ENCODE measurements at regions not wholly inside any gene's neighbourhood (a gene's known extent, or its start where the extent isn't known, plus 50 kb on each side); places are given as distances from the start of the nearest gene placed in this dataset.

DNA sequence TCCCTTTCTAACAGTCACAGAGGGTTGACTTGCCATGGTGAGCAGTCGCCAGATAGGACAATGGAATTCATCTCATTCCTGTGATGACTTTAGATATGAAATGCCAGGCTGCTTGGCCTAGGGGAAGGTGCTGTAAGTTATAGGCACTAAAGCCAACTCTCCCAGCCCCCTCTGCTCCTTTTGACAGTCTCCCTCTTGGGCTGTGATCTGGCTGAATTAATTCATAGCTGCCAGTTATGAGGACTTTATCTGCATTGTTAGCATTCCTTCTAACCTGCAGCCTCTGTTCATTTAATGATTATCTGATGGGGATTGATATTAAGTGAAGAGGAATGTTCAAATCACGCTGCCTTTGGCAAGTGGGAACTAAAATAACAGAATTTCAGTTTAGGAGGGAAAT lies 427.1 kb upstream of the RASGRP1 start:
- Mint-ChIP-seq H3K9me3 (no peaks in the 10 kb centered on the region), H3K27me3 (ENCODE audit: low read depth in 3 of 3) (peaks cover 0 to 6% (median 2%) of the 10 kb centered on the region in 3 donors), H3K4me3 (no peak overlapping the region), H3K27ac (no peak overlapping the region), H3K4me1 (no peaks in the 10 kb centered on the region), H3K36me3 (no peaks in the 10 kb centered on the region)
- Histone ChIP-seq H3K4me1 (ENCODE audit: control insufficient read depth in 1 of 2, insufficient read depth in 2 of 2, low read length in 2 of 2) (no peaks in the 10 kb centered on the region), H3K27me3 (ENCODE audit: control insufficient read depth in 2 of 2, insufficient read depth in 2 of 2, low read length in 2 of 2) (no peaks in the 10 kb centered on the region), H3K4me2 (replicated peaks; ENCODE audit: extremely low read depth, low read length, poor library complexity, severe bottlenecking) (no peak overlapping the region), H3K9ac (ENCODE audit: insufficient read depth, low read length, poor library complexity, severe bottlenecking) (no peak overlapping the region), H3K27ac (ENCODE audit: low read depth in 1 of 2, low read length in 2 of 2) (no peak overlapping the region), H3K9me3 (replicated peaks in 1 of 2; ENCODE audit: control insufficient read depth in 1 of 2, insufficient read depth in 1 of 2, low read length in 2 of 2) (no peaks in the 10 kb centered on the region), H3K79me2 (ENCODE audit: insufficient read depth, low read length) (no peaks in the 10 kb centered on the region), H3K36me3 (replicated peaks in 1 of 2; ENCODE audit: control insufficient read depth in 1 of 2, insufficient read depth in 2 of 2, low read length in 2 of 2) (no peaks in the 10 kb centered on the region), H2AFZ (ENCODE audit: insufficient read depth, low read depth, low read length, poor library complexity, severe bottlenecking) (no peak overlapping the region), H3K4me3 (replicated peaks in 1 of 3; ENCODE audit: low read depth in 2 of 3, low read length in 3 of 3) (no peak overlapping the region), H4K20me1 (ENCODE audit: insufficient read depth, low read length) (no peaks in the 10 kb centered on the region)
- WGBS (ENCODE audit: insufficient coverage) = no CpG with 5 or more reads among the region's 2 CpGs
- intact Hi-C loops (cut with micrococcal nuclease) = no loop called here
- DNase-seq = no peak
- no peak for TF ChIP-seq CTCF (IDR thresholded peaks at IDR 0.05)

DNA sequence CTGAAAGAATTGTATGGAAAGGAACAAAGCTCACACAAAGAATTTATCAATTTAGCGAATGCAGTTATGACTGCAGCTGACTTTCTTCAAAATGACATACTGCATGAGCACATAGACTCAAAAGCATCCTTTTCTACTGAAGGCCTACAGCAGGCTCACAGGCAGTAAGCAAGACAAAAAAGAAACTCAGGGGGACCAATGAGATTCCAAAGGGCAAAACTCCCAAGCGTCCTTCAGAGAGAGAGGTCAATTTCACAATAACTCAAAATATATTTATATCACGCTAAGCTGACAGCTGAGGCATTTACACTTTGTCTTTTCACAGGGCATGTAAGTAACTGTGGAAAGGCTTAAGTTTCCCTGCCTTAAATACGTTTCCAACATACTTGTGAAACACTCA lies 427.9 kb upstream of the RASGRP1 start:
- intact Hi-C loops (cut with micrococcal nuclease) = no loop called here
- H3K9ac ChIP-seq (ENCODE audit: insufficient read depth, low read length, poor library complexity, severe bottlenecking) = no peak overlapping the region
- no CpG with 5 or more reads among the region's 4 CpGs for WGBS (ENCODE audit: insufficient coverage)
- H3K4me2 ChIP-seq (replicated peaks; ENCODE audit: extremely low read depth, low read length, poor library complexity, severe bottlenecking) = no peak overlapping the region
- no peaks in the 10 kb centered on the region for H3K4me1 ChIP-seq (ENCODE audit: control insufficient read depth in 1 of 2, insufficient read depth in 2 of 2, low read length in 2 of 2)
- no peaks in the 10 kb centered on the region for H3K36me3 ChIP-seq (replicated peaks in 1 of 2; ENCODE audit: control insufficient read depth in 1 of 2, insufficient read depth in 2 of 2, low read length in 2 of 2)
- H3K27me3 Mint-ChIP-seq (ENCODE audit: low read depth in 3 of 3) = peaks cover 0 to 3% (median 2%) of the 10 kb centered on the region in 3 donors
- H3K9me3 ChIP-seq (replicated peaks in 1 of 2; ENCODE audit: control insufficient read depth in 1 of 2, insufficient read depth in 1 of 2, low read length in 2 of 2) = no peaks in the 10 kb centered on the region
- no peak overlapping the region for H3K27ac Mint-ChIP-seq
- H3K4me1 Mint-ChIP-seq = no peaks in the 10 kb centered on the region
- H3K4me3 Mint-ChIP-seq = no peak overlapping the region
- no peak overlapping the region for H3K27ac ChIP-seq (ENCODE audit: low read depth in 1 of 2, low read length in 2 of 2)
- no peaks in the 10 kb centered on the region for H3K9me3 Mint-ChIP-seq
- H4K20me1 ChIP-seq (ENCODE audit: insufficient read depth, low read length) = no peaks in the 10 kb centered on the region
- H3K79me2 ChIP-seq (ENCODE audit: insufficient read depth, low read length) = no peaks in the 10 kb centered on the region
- no peak for DNase-seq
- TF ChIP-seq CTCF (IDR thresholded peaks at IDR 0.05) = no peak
- no peak overlapping the region for H3K4me3 ChIP-seq (replicated peaks in 1 of 3; ENCODE audit: low read depth in 2 of 3, low read length in 3 of 3)
- no peaks in the 10 kb centered on the region for H3K27me3 ChIP-seq (ENCODE audit: control insufficient read depth in 2 of 2, insufficient read depth in 2 of 2, low read length in 2 of 2)
- H2AFZ ChIP-seq (ENCODE audit: insufficient read depth, low read depth, low read length, poor library complexity, severe bottlenecking) = no peak overlapping the region
- H3K36me3 Mint-ChIP-seq = no peaks in the 10 kb centered on the region
